ENCODE measurements at regions not wholly inside any gene's neighbourhood (a gene's known extent, or its start where the extent isn't known, plus 50 kb on each side); places are given as distances from the start of the nearest gene placed in this dataset.

- no peak for DNase-seq
Observed at GRCh38 chr11:129324533-129325175, 51.0 kb upstream of the BARX2 start.

DNA sequence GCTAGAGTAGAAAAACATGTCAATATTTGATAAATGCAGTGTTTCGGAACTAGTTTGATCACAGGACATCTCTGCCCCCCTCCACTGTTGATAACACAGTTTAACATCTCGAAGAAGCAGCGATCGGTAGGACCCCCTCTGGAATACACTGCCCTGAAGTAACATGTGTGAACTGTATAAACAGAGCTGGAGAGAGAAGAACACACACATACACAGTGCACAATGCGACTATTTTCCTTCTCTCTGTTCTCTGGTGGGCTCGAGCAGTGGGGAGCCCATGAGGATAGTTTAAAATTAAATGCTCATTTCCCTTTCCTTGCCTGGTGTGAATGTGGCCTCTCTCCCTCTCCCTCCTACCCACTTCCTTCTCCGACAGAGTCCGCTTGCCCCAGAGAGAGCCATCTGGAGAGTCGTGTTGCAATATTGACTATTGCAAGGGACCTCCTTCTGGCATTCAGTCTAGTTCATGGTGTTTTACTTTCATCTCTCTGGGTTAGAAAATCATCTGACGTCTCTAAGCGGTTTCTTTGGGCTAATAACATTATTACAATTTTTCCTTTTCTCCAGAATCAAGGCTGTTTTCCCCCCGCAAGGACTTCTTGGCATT is 51.6 kb upstream of the BARX2 start:
- DNase-seq: no peak

GRCh38 chr11:129322941-129323340 is 52.7 kb upstream of the BARX2 start:
- DNase-seq: no peak

- no peak for DNase-seq
Observed at GRCh38 chr11:129321076-129321475, 54.6 kb upstream of the BARX2 start.

- DNase-seq: no peak
Observed at GRCh38 chr11:129320494-129320893, 55.2 kb upstream of the BARX2 start.

- no peak for DNase-seq
Observed at GRCh38 chr11:129319751-129320150, 55.9 kb upstream of the BARX2 start.

DNA sequence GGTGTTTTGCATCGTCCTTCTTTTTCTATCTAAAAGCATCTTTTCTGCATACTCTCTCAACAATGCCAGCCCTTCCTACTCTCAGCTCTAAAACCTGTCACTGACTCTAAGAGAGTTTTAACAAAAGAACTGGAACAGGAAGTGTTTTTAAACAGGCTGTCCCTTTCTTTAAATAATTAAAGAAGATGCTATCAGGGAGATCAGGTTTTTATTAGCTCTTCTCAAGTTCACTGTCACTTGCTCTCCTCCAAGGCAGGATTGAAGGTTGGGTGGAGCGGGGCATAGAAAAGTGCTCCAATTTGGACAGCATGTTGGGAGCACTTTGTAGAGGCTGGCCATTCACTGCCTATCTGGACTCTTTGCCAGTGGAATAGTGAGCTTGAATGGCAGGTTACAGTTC is 56.4 kb upstream of the BARX2 start:
- DNase-seq: no peak

DNA sequence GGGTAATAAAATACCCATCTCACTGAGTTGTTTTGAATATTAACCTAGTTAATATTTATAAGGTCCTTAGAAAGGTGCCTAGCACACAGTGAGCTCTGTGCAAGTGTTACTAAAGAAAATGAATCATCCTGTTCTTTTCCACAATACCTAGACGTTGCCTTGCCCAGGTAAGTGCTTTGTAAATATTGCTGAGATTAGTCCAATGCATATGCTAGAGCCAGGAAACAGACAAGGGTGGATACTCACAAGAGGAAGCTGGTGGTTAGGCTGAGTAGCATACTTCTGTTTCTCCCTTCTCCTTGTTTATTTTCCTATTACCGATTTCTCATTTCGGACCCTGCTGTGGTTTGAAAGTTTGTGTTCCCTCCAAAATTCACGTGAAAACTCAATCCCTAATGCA is 58.1 kb upstream of the BARX2 start:
- DNase-seq: no peak

- no peak for DNase-seq
Observed at GRCh38 chr11:129316781-129317180, 58.9 kb upstream of the BARX2 start.

DNA sequence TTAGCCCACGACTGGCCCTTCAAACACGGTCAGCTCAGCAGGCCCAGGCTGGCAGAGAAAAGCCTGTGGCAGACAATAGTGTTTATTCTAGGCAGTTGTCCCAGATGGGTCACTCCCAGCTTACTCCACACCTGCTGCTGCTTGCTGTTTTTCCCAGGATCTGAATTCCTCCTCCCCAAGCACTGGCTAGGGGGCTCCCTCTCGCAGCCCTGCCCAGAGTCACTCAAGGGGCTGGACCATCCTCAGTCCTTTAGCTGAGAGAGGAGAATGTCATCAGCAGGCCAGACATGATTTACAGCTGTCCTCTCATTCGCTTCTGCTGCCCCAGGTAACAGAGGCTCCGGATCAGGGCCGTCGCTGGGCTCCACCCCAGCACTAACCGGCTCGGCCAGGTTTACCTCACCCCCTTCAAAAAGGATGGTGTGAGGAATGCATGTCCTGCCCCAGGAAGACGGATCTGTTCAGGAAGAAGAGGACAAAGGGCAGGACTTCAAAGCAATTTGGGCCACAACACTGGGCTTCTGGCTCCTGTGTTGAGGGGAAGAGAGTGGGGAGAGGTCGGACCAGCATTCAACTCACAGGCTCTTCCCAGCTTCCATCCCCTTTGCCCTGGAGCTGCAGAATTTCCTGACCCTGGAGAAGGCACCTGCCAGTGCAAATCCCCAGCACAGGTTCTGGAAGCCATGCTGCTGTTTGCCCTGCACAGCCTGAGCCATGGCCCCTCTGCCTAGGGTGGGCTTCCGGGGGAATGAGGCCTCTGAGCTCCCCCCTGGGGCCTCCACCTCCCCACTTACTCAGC is 59.7 kb upstream of the BARX2 start:
- DNase-seq: no peak

- no peak for DNase-seq
Observed at GRCh38 chr11:129314371-129314770, 61.3 kb upstream of the BARX2 start.

DNA sequence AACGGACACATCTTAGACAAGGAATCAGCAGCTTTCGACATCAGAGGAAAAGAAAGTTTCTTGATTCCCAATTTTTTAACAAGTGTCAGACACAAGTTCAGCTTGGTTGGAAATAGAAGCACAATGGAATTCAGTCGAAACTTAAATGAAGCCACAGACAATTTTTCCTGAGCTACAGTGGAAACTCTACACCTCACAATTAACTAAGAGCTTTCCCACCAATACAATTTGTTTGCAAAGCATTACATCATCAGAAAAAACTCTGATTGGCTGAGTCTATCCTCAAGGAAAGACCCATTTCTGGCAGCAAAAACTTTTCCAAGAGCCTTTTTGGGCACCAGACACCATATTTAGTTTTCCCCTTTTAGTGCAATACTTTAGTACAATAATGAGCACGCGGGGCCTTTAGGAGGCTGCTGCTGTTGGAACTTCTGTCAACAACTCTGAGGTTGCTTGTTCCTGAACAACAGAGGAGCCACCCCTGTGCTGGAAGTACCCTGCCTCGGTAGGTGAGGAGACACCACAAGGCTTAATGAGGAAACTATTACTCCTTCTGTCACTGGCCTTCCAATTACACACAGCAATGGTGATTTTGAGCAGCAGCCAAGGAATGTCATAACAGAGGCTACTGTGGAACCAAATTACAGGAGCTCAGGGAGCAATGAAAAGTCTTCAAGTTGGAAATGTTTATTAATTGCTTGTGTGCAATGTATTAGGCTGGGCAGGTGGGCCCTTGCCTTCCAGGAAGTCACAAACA is 61.9 kb upstream of the BARX2 start:
- no peak for DNase-seq

GRCh38 chr11:129312730-129313503 is 62.7 kb upstream of the BARX2 start:
- DNase-seq: no peak

DNA sequence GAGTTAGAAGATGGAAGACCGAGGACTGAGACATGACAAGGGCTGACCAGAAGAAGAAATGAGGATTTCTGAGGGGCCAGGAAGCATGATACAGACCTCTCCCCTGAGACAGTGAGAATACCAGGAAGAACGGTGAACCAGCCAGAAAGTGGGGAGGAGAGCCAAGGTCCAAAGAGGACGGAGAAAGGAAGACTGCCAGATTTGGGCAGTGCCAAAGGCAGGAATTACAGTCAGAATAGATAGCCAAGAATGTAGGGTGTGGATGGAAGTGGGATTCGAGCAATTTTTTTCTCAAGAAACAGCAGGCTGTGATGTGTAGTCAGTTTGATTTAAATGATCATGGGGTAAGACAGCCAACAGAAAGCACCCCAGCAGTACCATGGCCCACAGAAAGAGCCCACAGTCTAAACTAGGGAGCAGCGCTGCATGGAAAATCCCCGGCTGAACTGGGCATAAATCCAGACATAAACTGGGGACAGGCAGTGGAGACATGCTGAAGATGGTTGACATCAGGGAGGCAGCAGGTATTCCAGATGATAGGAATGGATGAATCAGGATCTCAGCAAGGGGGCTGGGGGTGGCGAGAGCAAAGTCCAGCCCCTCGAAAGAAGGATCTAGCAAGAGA is 67.3 kb upstream of the BARX2 start:
- no peak for DNase-seq

DNA sequence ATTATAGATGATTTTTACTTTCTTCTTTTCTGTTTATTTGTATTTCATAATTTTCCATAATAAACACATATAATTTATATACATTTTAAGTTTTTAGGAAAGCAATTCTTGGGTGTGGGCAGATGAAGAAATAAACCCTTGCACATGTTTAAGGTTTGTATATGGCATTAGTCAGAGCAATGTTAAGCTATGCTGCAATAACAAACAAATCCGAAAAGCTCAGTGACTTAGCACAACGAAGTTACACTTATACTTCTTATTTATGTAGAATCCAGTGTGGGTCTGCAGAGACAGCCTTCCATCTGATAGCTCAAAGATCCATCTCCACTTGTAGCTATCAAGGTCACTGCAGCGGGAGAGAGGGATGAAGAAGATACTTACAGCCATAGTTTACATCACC is 68.5 kb upstream of the BARX2 start:
- no peak for DNase-seq

GRCh38 chr11:129302386-129303101 is 73.1 kb upstream of the BARX2 start:
- no peak for DNase-seq

DNA sequence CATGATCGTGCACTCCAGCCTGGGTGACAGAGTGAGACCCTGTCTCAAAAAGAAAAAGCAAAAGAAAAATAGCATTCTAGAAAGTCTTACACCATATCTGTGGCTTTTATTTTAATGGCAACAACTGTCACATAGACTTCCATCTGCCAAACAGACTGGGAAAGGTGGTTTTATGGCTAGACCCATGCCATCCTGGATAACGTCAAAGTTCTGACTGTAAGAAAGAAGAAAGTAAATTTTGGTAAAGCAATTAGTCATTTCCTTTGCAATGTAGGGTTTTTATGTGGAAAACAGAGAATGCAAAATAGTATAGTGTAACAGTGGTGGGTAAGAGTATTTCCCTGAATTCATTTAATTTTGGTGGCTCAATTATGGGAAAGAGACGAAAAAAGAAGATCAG is 75.5 kb upstream of the BARX2 start:
- no peak for DNase-seq

- DNase-seq: no peak
Observed at GRCh38 chr11:129298988-129299387, 76.7 kb upstream of the BARX2 start.

DNA sequence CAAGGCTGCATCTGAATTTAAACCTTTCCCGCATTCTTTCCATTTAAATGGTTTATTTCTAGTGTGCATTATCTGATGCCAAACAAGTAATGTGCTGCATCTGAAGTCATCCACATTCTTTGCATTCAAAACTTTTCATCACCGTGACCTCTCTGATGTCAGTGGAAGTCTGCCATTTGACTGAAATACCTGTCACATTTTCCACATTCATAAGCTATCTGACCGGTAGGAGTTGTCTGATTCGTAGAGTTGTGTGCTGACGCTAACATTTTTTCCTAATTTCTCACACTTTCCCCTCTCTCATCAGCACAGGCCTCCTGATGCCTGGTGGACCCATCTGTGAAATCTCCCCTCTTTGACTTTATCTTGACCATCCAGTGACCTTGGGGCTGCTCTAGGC is 79.9 kb upstream of the BARX2 start:
- DNase-seq: no peak

DNA sequence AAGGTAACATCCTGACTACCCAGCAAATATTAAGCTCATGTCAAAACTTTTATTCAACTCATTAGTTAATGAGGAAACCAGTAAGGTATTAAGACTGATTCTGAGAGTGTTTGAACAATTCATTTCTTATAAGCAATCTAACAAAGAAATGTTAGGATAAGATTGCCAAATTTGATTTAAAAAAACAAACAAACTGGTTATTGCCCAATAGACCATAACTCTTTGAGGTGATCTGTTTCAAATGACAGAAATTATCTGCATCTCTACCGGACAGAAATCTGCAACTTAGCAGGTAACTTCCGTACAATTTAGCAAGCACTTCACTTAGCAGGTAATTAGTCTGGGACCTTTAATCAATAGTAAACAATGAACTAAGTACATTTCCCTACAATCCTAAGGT is 82.9 kb upstream of the BARX2 start:
- DNase-seq: no peak

GRCh38 chr11:129292092-129292491 is 83.6 kb upstream of the BARX2 start:
- no peak for DNase-seq

All from T-helper 1 cell (primary cell).